SK-N-MC (cell line): ENCODE measurements at regions not wholly inside any gene's neighbourhood (a gene's known extent, or its start where the extent isn't known, plus 50 kb on each side); places are given as distances from the start of the nearest gene placed in this dataset.

ENCODE experiments used
- DNase-seq: peaks from one replicate; pipeline ENCODE4 v3.0.0-alpha.2; 2011; ENCODE audit warnings: low read depth, low spot score
- H3K27ac ChIP-seq: fragments of 200-600 bp; sonication (generic); 2 replicates; pipeline ENCODE4 v1.5.1; 2016; ENCODE audit warnings: mixed run types
- H3K36me3 ChIP-seq: fragments of 200-600 bp; sonication (generic); 2 replicates; pipeline ENCODE4 v1.6.1; 2017; ENCODE audit warnings: antibody characterized with exemption, low read length, mixed read lengths; ENCODE audit not compliant: insufficient read depth
- H3K4me3 ChIP-seq: fragments of 200-600 bp; sonication (generic); 2 replicates; pipeline ENCODE4 v1.5.1; 2016
- H3K9ac ChIP-seq: fragments of 200-600 bp; sonication (generic); 2 replicates; pipeline ENCODE4 v1.8.0; 2017; ENCODE audit warnings: mixed run types, mixed read lengths; ENCODE audit not compliant: insufficient read length
- H3K9me3 ChIP-seq: fragments of 200-600 bp; sonication (generic); 2 replicates; pipeline ENCODE4 v1.6.1; 2017; ENCODE audit warnings: low read depth, mild to moderate bottlenecking, antibody characterized with exemption, low read length, moderate library complexity, mixed read lengths
- EZH2 ChIP-seq: fragments of 200-600 bp; sonication (generic); IDR thresholded peaks from one replicate; pipeline ENCODE4 v1.6.1; 2017; ENCODE audit warnings: antibody characterized with exemption
- FOXP2 ChIP-seq: optimal IDR thresholded peaks from 2 replicates; pipeline ENCODE3; 2011; ENCODE audit warnings: mild to moderate bottlenecking, moderate library complexity; ENCODE audit not compliant: insufficient read depth; ENCODE audit errors: extremely low read length, control extremely low read depth
- POLR2AphosphoS5 ChIP-seq: IDR thresholded peaks from 2 replicates; pipeline ENCODE4 v1.6.1; 2012; ENCODE audit warnings: mild to moderate bottlenecking, low read depth, low read length, borderline replicate concordance

DNA sequence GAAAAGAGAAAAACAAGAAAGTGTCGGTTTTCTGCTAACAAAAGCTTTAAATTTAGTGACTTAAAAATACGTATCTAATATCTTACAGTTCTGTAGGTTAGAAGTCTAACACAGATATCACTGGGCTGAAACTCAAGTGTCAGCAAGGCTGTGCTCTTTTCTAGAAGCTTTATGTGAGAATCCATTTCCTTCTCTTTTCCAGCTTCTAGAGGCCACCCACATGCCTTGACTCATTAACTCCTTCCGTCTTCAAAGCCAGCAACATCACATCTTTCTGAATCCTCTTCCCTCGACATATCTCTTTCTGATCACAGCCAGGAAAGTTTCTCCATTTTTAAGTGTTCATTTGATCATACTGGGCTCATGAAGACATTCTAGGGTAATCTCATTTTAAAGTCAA, 262.0 kb downstream of the MAFB start:
- no peak overlapping the region for H3K27ac ChIP-seq
- no peak for DNase-seq
- no peaks in the 10 kb centered on the region for H3K9me3 ChIP-seq
- H3K36me3 ChIP-seq, result no peaks in the 10 kb centered on the region
- TF ChIP-seq FOXP2, result no peak
- no peak for TF ChIP-seq EZH2
- TF ChIP-seq POLR2AphosphoS5, result no peak
- H3K9ac ChIP-seq, result no peak overlapping the region
- no peak overlapping the region for H3K4me3 ChIP-seq

DNA sequence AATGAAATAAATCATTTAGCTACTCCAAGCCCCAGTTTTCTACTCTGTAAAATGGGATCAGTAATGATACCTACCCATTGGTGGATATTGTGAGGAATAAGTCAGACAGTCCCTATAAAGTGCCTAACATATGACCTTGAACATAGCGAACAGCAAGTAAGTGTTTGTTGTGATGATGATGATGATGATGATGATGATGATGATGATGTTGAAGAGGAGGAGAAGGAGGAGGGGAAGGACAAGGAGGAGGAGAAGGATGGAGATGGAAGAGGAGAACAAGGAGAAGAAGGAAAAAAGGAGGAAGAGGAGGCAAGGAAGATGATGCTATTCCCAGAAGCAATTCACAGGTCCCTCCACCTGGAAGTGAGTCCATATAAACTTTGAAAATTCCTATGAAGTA, 264.3 kb downstream of the MAFB start:
- TF ChIP-seq POLR2AphosphoS5, result no peak
- H3K27ac ChIP-seq, result no peak overlapping the region
- no peak for DNase-seq

DNA sequence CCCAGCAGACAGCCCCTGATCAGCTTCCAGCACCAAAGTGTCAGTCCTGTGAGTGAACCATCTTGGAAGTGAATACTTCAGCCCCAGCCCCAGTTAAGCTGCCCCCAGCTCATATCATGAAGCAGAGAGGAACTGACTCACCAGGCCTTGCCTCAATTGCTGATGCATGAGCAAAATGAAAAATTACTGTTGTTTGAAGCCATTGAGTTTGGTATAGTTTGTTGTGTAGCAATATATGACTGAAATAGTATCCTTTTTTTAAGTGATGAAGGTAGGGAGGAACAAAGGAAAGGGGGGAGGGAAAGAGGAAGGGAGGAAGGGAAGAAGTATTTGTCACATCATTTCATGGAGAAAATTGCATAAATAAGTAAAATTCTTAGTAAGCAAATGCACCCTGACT, 266.4 kb downstream of the MAFB start:
- no peak for DNase-seq
- Histone ChIP-seq H3K4me3 (no peak overlapping the region), H3K36me3 (no peaks in the 10 kb centered on the region), H3K9me3 (no peaks in the 10 kb centered on the region), H3K9ac (no peak overlapping the region), H3K27ac (no peak overlapping the region)
- no peak for TF ChIP-seq FOXP2
- no peak for TF ChIP-seq EZH2
- TF ChIP-seq POLR2AphosphoS5, result no peak

More for the DNA sequence above, 264.3 kb downstream of the MAFB start:
- Histone ChIP-seq H3K4me3 (no peak overlapping the region), H3K9me3 (no peaks in the 10 kb centered on the region), H3K9ac (no peak overlapping the region), H3K36me3 (no peaks in the 10 kb centered on the region)

DNA sequence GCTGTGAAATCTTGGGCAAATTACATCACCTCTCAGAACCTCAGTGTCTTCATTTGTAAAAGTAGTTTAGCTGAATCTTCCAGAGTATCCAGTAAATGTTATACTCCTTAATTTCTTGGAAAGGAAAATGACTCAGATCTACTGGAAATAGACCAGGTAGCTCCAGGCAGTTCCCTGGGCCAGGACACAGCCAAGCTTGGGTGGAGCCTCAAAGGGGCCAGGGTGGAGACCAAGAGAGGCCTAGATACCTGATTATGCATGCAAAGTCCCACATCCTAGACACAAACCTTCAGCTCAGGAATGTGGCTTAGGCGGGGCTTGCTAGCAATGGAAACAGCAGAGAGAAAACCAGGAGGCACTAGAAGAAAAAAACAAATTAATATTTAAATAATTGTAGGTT, 272.8 kb downstream of the MAFB start:
- Histone ChIP-seq H3K9ac (no peak overlapping the region), H3K9me3 (peaks cover 4% of the 10 kb centered on the region; the same call in 1 of the 2 replicates), H3K4me3 (no peak overlapping the region), H3K27ac (no peak overlapping the region), H3K36me3 (no peaks in the 10 kb centered on the region)
- TF ChIP-seq FOXP2 (no peak), POLR2AphosphoS5 (no peak), EZH2 (no peak)
- DNase-seq, result no peak

DNA sequence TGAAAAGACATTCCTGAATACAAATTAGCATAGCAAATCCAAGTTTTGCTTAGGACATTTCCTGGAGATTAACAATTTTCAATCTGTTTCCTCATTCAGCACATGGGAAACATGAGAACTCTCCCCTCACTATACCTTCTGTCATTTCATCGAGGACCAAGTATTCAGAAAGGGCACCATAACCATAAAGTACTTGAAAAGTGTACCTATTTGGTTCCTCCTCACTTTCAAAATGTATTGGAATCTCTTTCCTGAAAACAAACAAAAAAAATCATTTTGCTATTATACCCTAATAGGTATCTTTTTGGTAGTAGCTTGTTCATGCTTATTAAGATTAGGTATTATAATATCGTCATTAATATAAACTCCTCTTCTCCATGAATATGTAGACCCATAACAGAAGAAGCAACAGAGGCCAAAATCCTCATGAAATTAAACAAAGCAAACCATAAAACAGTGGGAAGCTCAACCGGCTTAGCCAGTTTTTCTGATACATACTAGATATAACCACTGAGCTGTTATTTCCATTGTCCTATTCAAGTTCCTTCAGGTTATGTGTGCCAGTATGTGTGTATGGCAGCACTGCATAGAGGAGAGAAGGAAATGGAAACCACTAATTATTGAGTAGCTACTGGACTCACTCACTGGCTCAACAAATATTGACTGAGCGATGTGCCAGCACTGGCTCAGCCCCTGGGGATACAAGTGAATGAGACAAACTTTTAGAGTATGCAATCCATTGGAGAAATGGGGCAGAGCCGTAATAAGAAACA, 274.0 kb downstream of the MAFB start:
- Histone ChIP-seq H3K4me3 (no peak overlapping the region), H3K27ac (no peak overlapping the region), H3K9ac (no peak overlapping the region), H3K36me3 (no peaks in the 10 kb centered on the region), H3K9me3 (peaks cover 4% of the 10 kb centered on the region; the same call in 1 of the 2 replicates)
- no peak for TF ChIP-seq EZH2
- no peak for TF ChIP-seq POLR2AphosphoS5
- TF ChIP-seq FOXP2, result no peak
- DNase-seq, result no peak

DNA sequence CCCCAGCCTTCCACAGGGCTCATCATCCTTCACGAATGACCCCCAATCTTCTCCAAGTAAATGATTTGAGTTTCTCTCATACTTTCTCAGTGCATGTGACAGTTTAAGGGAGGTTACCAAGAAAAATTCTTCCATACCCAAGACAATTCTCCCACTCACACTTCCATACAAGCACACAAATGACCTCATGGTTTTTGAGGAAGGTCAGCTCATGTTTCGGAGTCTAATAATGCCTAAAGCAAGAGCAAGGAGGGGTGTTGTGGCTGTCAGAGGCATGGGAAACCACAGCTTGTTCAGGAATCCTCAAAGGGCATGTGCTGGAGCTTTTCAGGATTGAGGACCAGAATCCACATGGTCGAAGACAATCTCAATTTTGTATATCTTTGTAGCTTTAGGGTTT, 279.0 kb downstream of the MAFB start:
- Histone ChIP-seq H3K9ac (no peak overlapping the region), H3K4me3 (no peak overlapping the region), H3K27ac (no peak overlapping the region), H3K36me3 (no peaks in the 10 kb centered on the region), H3K9me3 (no peaks in the 10 kb centered on the region)
- no peak for TF ChIP-seq POLR2AphosphoS5
- no peak for TF ChIP-seq FOXP2
- no peak for TF ChIP-seq EZH2
- no peak for DNase-seq

DNA sequence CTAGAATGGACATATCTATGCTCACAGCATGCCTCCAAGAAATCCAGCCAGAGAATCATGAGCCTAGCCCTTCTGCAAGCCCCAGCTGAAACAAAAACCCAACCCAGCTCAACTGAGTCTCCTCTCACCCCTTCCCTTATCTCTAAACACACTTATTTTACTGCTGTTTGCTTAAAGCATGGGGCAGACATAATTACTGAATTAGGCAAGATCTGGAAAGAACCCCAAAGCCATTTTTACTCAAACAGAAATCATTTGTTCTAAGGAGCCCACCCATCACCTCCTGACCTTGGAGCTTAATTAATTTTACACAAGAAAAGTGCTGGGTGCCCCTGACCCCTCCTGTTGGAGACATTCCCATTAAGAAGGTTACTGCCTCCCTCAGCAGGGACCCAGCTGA, 291.6 kb downstream of the MAFB start:
- Histone ChIP-seq H3K27ac (no peak overlapping the region), H3K36me3 (no peaks in the 10 kb centered on the region), H3K9me3 (no peaks in the 10 kb centered on the region), H3K4me3 (no peak overlapping the region), H3K9ac (no peak overlapping the region)
- no peak for DNase-seq
- TF ChIP-seq POLR2AphosphoS5 (no peak), FOXP2 (no peak), EZH2 (no peak)

DNA sequence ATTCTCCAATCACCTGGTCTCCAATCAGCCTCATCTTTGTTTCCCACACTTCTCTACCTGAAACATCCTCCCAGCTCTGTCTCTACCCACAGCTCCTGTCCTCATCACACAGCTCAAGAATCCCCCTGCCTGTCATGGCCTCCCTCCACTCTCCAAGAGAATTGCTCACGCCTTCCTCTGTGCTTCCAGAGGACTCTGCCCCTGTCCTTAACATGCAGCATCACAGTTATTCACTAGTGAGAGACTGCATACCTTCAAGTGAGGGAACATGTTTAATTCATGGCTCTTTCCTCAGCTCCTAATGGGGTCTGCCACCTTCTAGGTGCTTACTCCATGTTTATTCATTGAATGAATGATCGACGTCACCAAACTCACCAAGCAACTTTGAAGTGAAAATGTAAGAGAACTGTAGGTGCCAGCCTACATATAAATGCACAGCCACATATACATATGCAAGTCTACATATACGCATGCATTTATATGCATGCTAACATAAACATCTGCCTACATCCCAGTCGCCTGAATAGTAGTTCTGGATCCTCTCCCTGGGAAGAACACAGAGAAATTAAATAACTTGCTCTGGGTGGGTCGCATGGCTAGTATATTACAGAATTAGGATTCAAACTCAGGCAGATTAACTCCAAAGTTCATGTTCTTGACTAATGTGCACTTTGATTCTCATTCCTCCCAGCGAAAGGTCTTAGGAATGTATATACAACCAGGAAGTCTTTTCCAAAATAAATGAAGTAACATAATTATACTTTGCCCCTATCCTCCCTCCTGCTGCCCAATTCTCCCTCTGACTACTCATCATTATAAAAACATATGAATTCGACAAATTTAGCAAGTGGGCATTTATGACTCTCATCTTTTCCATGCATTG, 295.6 kb downstream of the MAFB start:
- no peak overlapping the region for H3K27ac ChIP-seq
- H3K9ac ChIP-seq, result no peak overlapping the region
- TF ChIP-seq POLR2AphosphoS5 (no peak), EZH2 (no peak), FOXP2 (no peak)
- H3K36me3 ChIP-seq, result no peaks in the 10 kb centered on the region
- no peak overlapping the region for H3K4me3 ChIP-seq
- no peak for DNase-seq
- no peaks in the 10 kb centered on the region for H3K9me3 ChIP-seq
